ENCODE measurements at regions not wholly inside any gene's neighbourhood (a gene's known extent, or its start where the extent isn't known, plus 50 kb on each side); places are given as distances from the start of the nearest gene placed in this dataset.

DNA sequence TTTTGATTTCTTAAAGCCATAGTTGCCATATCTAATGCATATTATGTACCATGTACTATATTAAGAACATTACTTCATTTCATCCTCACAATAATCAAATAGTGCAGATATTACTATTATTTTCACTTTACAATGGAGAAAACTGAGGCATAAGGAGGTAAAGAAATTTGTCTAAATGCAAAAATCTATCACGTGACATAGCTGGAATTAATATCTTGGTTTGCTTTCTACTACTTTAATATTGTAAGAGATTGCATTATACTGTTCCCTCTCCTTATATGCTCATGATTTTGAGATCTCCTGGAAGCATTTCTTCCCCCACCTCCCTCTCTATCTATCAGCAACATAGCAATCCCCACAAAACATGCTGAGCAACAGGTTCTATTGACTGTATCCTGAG is 330.8 kb upstream of the SPTLC3 start:
- TF ChIP-seq POLR2AphosphoS5 (IDR thresholded peaks at IDR 0.05) (no peak), POLR2A (IDR thresholded peaks at IDR 0.05) (no peak)
- TF ChIP-seq, protein P1, sequence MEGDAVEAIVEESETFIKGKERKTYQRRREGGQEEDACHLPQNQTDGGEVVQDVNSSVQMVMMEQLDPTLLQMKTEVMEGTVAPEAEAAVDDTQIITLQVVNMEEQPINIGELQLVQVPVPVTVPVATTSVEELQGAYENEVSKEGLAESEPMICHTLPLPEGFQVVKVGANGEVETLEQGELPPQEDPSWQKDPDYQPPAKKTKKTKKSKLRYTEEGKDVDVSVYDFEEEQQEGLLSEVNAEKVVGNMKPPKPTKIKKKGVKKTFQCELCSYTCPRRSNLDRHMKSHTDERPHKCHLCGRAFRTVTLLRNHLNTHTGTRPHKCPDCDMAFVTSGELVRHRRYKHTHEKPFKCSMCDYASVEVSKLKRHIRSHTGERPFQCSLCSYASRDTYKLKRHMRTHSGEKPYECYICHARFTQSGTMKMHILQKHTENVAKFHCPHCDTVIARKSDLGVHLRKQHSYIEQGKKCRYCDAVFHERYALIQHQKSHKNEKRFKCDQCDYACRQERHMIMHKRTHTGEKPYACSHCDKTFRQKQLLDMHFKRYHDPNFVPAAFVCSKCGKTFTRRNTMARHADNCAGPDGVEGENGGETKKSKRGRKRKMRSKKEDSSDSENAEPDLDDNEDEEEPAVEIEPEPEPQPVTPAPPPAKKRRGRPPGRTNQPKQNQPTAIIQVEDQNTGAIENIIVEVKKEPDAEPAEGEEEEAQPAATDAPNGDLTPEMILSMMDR (IDR thresholded peaks at IDR 0.05) = no peak

All from upper lobe of left lung (tissue), 4 donors.